HepG2 (cell line): ENCODE measurements at regions not wholly inside any gene's neighbourhood (a gene's known extent, or its start where the extent isn't known, plus 50 kb on each side); places are given as distances from the start of the nearest gene placed in this dataset.
"Not testable (repeated sequence)": the region's sequence is repeated elsewhere in the genome, so short reads cannot be mapped to it uniquely, and the experiment has no call there.

ENCODE experiments used
- ATAC-seq: fragments of 200-7000 bp; cut with Tn5 transposase; 3 replicates; pipeline ENCODE4 v1.9.1; 2020; ENCODE audit warnings: mild to moderate bottlenecking, moderate library complexity
- BruUV-seq: library from RNA; stranded (reverse); fragments of 400-500 nt; replicated peaks from 2 replicates; lab custom pipeline; 2021; lab: Mats Ljungman, UMichigan
- CTCF ChIA-PET: fragments of 300-600 bp; formaldehyde crosslinking; extraction: SDS; loops from one replicate; lab custom pipeline; 2021; ENCODE audit warnings: low total read pairs, inconsistent platforms, low intra/inter-chr PET ratio; lab: Yijun Ruan, JAX
- POLR2A ChIA-PET: fragments of 350-600 bp; sonication (Branson Sonifier 250); formaldehyde crosslinking; loops from one replicate; lab custom pipeline; 2020; ENCODE audit warnings: antibody characterized with exemption, inconsistent platforms; lab: Yijun Ruan, JAX
- DNase-seq: peaks from one replicate; pipeline ENCODE4 v3.0.0-alpha.2; 2015; ENCODE audit warnings: low spot score
- FAIRE-seq: peaks from 3 replicates; lab custom pipeline; 2011; peaks lifted over from hg19 to GRCh38; lab: Jason Lieb, UNC
- H2AFZ ChIP-seq: one replicate; pipeline ENCODE4 v1.6.1; 2011; ENCODE audit warnings: low read length, inconsistent platforms
- H3K27ac ChIP-seq: fragments of 300-600 bp; 3 replicates; pipeline ENCODE4 v1.8.0; 2011; ENCODE audit warnings: mixed run types, mild to moderate bottlenecking, mixed read lengths, low read length, inconsistent platforms; ENCODE audit not compliant: insufficient read depth; ENCODE audit errors: extremely low read length
- H3K27me3 ChIP-seq, 2 experiments: fragments of 200-600 bp in 1 of 2; 2 replicates in 1 of 2; 3 replicates in 1 of 2; pipeline versions ENCODE4 v1.6.0 to v1.8.0; 2011; ENCODE audit warnings: low read length in 2 of 2, mild to moderate bottlenecking in 2 of 2, moderate library complexity in 2 of 2, inconsistent platforms in 1 of 2; ENCODE audit not compliant: insufficient read depth in 2 of 2, control insufficient read depth in 1 of 2
- H3K36me3 ChIP-seq, 2 experiments: fragments of 200-600 bp in 1 of 2; replicated peaks in 1 of 2; 2 replicates in 1 of 2; 3 replicates in 1 of 2; pipeline versions ENCODE4 v1.5.1 to v1.8.0; 2011; ENCODE audit warnings: low read length in 2 of 2, inconsistent platforms in 1 of 2; ENCODE audit not compliant: insufficient read depth in 2 of 2, control insufficient read depth in 1 of 2
- H3K4me1 ChIP-seq: 2 replicates; pipeline ENCODE4 v1.5.1; 2012; ENCODE audit warnings: low read length, inconsistent platforms; ENCODE audit not compliant: insufficient read depth
- H3K4me2 ChIP-seq: 2 replicates; pipeline ENCODE4 v1.6.0; 2011; ENCODE audit warnings: low read depth, low read length, inconsistent platforms
- H3K4me3 ChIP-seq, 3 experiments: fragments of 200-600 bp in 1 of 3; sonication (generic), shearing (Covaris generic) in 1 of 3; replicated peaks in 1 of 3; 2 replicates each; pipeline ENCODE4 v1.5.1; 2011 to 2016; ENCODE audit warnings: low read length in 3 of 3, inconsistent platforms in 2 of 3, low read depth in 2 of 3, mild to moderate bottlenecking in 2 of 3, control low read depth in 1 of 3, mixed read lengths in 1 of 3; ENCODE audit not compliant: insufficient read depth in 1 of 3
- H3K79me2 ChIP-seq: one replicate; pipeline ENCODE4 v1.6.1; 2011; ENCODE audit warnings: low read length, inconsistent platforms; ENCODE audit not compliant: insufficient read depth
- H3K9ac ChIP-seq: 2 replicates; pipeline ENCODE4 v1.6.0; 2011; ENCODE audit warnings: mild to moderate bottlenecking, low read depth, low read length, inconsistent platforms; ENCODE audit not compliant: insufficient read depth
- H3K9me3 ChIP-seq: 2 replicates; pipeline ENCODE4 v1.5.1; 2012; ENCODE audit warnings: mild to moderate bottlenecking, low read length
- H4K20me1 ChIP-seq: 2 replicates; pipeline ENCODE4 v1.6.0; 2011; ENCODE audit warnings: inconsistent platforms, mild to moderate bottlenecking, low read length, moderate library complexity; ENCODE audit not compliant: insufficient read depth
- ARID3A ChIP-seq: IDR thresholded peaks from 2 replicates; pipeline ENCODE4 v1.6.1; 2012; ENCODE audit warnings: low read depth, low read length, improper control_type of control experiment
- HNRNPUL1 ChIP-seq: fragments of 200-400 bp; formaldehyde crosslinking; IDR thresholded peaks from 2 replicates; pipeline ENCODE4 v1.6.1; 2017; ENCODE audit warnings: low read depth, mild to moderate bottlenecking, low read length, moderate library complexity
- KMT2B ChIP-seq: IDR thresholded peaks from 2 replicates; pipeline ENCODE4 v1.6.1; 2016; ENCODE audit warnings: missing genetic modification reagents, missing compliant biosample characterization
- MATR3 ChIP-seq: sonication (generic); formaldehyde crosslinking; IDR thresholded peaks from 2 replicates; pipeline ENCODE4 v1.4.0; 2020; ENCODE audit warnings: missing genetic modification reagents
- MBD4 ChIP-seq: IDR thresholded peaks from 2 replicates; pipeline ENCODE4 v1.6.1; 2012; ENCODE audit warnings: low read length, inconsistent platforms, borderline replicate concordance
- PHF8 ChIP-seq: sonication (generic); formaldehyde crosslinking; IDR thresholded peaks from 2 replicates; pipeline ENCODE4 v1.5.0; 2020; ENCODE audit warnings: missing genetic modification reagents
- ZBTB20 ChIP-seq: sonication (generic); formaldehyde crosslinking; IDR thresholded peaks from 2 replicates; pipeline ENCODE4 v1.8.1; 2023; ENCODE audit warnings: missing genetic modification reagents, low read depth, mild to moderate bottlenecking, borderline replicate concordance
- ZNF598 ChIP-seq: sonication (generic); formaldehyde crosslinking; IDR thresholded peaks from 2 replicates; pipeline ENCODE4 v1.5.1; 2020; ENCODE audit warnings: mild to moderate bottlenecking, missing genetic modification reagents, borderline replicate concordance
- WGBS: methylation state at CpG from one replicate; pipeline ENCODE4 v1.1.6; 2017; ENCODE audit warnings: low lambda C conversion rate; 5-methylcytosine and 5-hydroxymethylcytosine counted together
- in situ Hi-C: cut with HindIII; loops from 2 replicates; pipeline ENCODE4 v1.10.0; 2017; ENCODE audit warnings: low pct_unique_long_range_greater_than_20kb; ENCODE audit not compliant: extremely low pct_ligation_motif_present
- intact Hi-C: fragments of 100-400 bp; cut with micrococcal nuclease; formaldehyde crosslinking; loops from one replicate; pipeline ENCODE4 v1.10.0; 2022; ENCODE audit not compliant: unreplicated experiment

- TF ChIP-seq ZBTB20 (0 out of 2 replicates have a peak, but pooled peaks have one; percentile 44), MATR3 (CRISPR knock-in tag) (no peak), PHF8 (no peak), HNRNPUL1 (no peak), ZNF598 (CRISPR knock-in tag) (no peak), MBD4 (no peak), KMT2B (no peak), ARID3A (peak; percentile 48; the same call in 1 of the 2 replicates)
Observed at GRCh38 chr3:110436209-110436608, 635.4 kb upstream of the NECTIN3 start (continued).

GRCh38 chr3:110440066-110440653 is 631.5 kb upstream of the NECTIN3 start:
- H3K27ac ChIP-seq, H3K9me3 ChIP-seq, H3K27me3 ChIP-seq, intact Hi-C loops, CTCF ChIA-PET, in situ Hi-C loops, ATAC-seq, H3K4me3 ChIP-seq, H4K20me1 ChIP-seq, FAIRE-seq, BruUV-seq, POLR2A ChIA-PET, DNase-seq, H3K36me3 ChIP-seq, H3K4me2 ChIP-seq, H3K79me2 ChIP-seq, H3K9ac ChIP-seq, H2AFZ ChIP-seq: not testable (repeated sequence)
- WGBS = 83% methylated on average over 22 of the region's 30 CpGs
- peaks cover 26% of the 10 kb centered on the region for H3K4me1 ChIP-seq
